ENCODE measurements at regions not wholly inside any gene's neighbourhood (a gene's known extent, or its start where the extent isn't known, plus 50 kb on each side); places are given as distances from the start of the nearest gene placed in this dataset.

DNA sequence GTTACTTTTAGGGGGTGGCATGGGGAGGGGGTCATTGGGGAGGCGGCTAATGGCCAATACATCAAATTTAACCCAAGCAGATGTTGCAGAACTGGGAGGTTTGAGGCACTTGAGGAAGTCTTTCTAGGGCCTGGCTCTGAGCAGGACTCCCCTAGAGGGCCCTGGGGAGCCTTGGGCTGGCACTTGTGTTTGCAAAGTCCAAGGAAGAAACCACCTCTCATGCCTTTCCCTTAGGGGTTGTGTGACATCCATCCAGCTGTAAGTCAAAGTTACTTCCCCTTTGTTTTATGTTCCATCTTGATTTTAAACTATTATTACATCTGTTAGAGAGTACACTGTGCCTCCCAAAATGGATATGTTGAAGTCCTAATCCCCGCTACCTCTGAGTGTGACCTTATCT, 159.9 kb downstream of the KATNAL1 start:
- TF ChIP-seq GATA2 (IDR thresholded peaks at IDR 0.05; ENCODE audit: low read depth, low read length) (no peak), GATA3 (IDR thresholded peaks at IDR 0.05; ENCODE audit: low read depth, low read length) (no peak)
